PC-9 (cell line): ENCODE measurements at regions not wholly inside any gene's neighbourhood (a gene's known extent, or its start where the extent isn't known, plus 50 kb on each side); places are given as distances from the start of the nearest gene placed in this dataset.

Experiments
- EZH2 ChIP-seq: fragments of 200-600 bp; sonication (generic); IDR thresholded peaks from 2 replicates; pipeline ENCODE4 v1.8.0; 2017; ENCODE audit warnings: antibody characterized with exemption, low read depth
- TF ChIP-seq, protein P1 (sequence below): fragments of 200-600 bp; sonication (generic); conservative IDR thresholded peaks from 2 replicates; pipeline ENCODE4 v1.6.1; 2017; ENCODE audit warnings: mixed run types, antibody characterized with exemption, mild to moderate bottlenecking, moderate library complexity

DNA sequence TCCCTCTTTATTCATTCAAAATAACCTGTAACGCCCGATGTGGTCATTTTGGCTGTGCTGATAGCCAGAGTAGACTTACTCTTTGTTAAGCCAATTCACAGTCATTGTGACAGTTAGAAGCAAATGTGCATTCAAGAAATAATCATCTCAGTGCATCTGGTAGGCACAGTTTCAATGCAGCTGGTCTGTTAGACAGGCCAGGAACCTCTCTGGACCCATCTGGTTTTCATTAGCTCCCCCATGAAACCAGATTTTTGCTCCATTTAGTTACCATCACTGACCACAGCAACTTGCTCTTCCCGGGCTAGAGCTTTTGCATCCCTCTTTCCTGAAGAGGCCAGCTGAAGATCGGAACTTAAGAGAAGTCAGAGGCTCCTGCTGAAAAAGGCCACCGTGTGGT, 284.2 kb downstream of the NSG2 start:
- no peak for TF ChIP-seq EZH2
- TF ChIP-seq, protein P1, sequence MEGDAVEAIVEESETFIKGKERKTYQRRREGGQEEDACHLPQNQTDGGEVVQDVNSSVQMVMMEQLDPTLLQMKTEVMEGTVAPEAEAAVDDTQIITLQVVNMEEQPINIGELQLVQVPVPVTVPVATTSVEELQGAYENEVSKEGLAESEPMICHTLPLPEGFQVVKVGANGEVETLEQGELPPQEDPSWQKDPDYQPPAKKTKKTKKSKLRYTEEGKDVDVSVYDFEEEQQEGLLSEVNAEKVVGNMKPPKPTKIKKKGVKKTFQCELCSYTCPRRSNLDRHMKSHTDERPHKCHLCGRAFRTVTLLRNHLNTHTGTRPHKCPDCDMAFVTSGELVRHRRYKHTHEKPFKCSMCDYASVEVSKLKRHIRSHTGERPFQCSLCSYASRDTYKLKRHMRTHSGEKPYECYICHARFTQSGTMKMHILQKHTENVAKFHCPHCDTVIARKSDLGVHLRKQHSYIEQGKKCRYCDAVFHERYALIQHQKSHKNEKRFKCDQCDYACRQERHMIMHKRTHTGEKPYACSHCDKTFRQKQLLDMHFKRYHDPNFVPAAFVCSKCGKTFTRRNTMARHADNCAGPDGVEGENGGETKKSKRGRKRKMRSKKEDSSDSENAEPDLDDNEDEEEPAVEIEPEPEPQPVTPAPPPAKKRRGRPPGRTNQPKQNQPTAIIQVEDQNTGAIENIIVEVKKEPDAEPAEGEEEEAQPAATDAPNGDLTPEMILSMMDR: no peak
